Endothelial cell (in vitro differentiated cells): ENCODE measurements at regions not wholly inside any gene's neighbourhood (a gene's known extent, or its start where the extent isn't known, plus 50 kb on each side); places are given as distances from the start of the nearest gene placed in this dataset.

Experiments
- DNase-seq: peaks from one replicate; pipeline ENCODE4 v3.0.0; 2021; ENCODE audit warnings: low spot score
- H3K27ac Mint-ChIP-seq: one replicate; pipeline ENCODE4 v1.8.0; 2021; ENCODE audit warnings: mixed read lengths, inconsistent platforms; ENCODE audit not compliant: unreplicated experiment
- H3K27me3 Mint-ChIP-seq: one replicate; pipeline ENCODE4 v1.8.0; 2021; ENCODE audit warnings: mild to moderate bottlenecking, moderate library complexity, mixed read lengths, inconsistent platforms; ENCODE audit not compliant: unreplicated experiment
- H3K36me3 Mint-ChIP-seq: one replicate; pipeline ENCODE4 v1.8.0; 2021; ENCODE audit warnings: mild to moderate bottlenecking, low read depth, mixed read lengths, inconsistent platforms; ENCODE audit not compliant: unreplicated experiment
- H3K4me1 Mint-ChIP-seq: one replicate; pipeline ENCODE4 v1.8.0; 2021; ENCODE audit warnings: mild to moderate bottlenecking, mixed read lengths, inconsistent platforms; ENCODE audit not compliant: unreplicated experiment
- H3K4me3 Mint-ChIP-seq: one replicate; pipeline ENCODE4 v1.8.0; 2021; ENCODE audit warnings: mild to moderate bottlenecking, mixed read lengths, inconsistent platforms; ENCODE audit not compliant: unreplicated experiment
- H3K9me3 Mint-ChIP-seq: one replicate; pipeline ENCODE4 v1.8.0; 2021; ENCODE audit warnings: mixed read lengths, inconsistent platforms; ENCODE audit not compliant: unreplicated experiment
- TF ChIP-seq, protein P1 (sequence below): fragments of 200-600 bp; sonication (generic); IDR thresholded peaks from one replicate; pipeline ENCODE4 v1.5.0; 2021; ENCODE audit warnings: antibody characterized with exemption; ENCODE audit not compliant: unreplicated experiment

DNA sequence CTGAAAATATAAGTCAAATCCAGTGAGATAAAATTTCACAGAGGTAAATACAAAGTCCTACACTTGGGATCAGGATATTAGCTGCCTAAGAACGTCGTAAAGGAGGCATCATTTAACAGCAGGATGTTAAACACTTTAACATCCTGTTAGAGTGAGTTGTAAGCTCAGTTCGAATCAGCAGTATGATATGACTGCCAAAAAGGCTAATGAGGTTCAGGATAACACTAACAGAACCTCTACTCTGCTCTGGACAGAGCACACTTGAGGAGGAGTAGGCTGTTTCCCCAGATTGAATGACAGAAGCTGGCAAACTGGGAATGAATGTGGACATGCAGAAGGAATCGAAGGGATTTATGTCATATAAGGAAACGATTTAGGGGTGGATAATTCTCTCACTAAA lies 227.1 kb upstream of the CD96 start:
- Mint-ChIP-seq H3K36me3 (no peaks in the 10 kb centered on the region), H3K4me1 (peaks cover 18% of the 10 kb centered on the region), H3K27ac (no peak overlapping the region), H3K4me3 (no peak overlapping the region), H3K27me3 (no peaks in the 10 kb centered on the region), H3K9me3 (no peaks in the 10 kb centered on the region)
- DNase-seq = no peak
- TF ChIP-seq, protein P1, sequence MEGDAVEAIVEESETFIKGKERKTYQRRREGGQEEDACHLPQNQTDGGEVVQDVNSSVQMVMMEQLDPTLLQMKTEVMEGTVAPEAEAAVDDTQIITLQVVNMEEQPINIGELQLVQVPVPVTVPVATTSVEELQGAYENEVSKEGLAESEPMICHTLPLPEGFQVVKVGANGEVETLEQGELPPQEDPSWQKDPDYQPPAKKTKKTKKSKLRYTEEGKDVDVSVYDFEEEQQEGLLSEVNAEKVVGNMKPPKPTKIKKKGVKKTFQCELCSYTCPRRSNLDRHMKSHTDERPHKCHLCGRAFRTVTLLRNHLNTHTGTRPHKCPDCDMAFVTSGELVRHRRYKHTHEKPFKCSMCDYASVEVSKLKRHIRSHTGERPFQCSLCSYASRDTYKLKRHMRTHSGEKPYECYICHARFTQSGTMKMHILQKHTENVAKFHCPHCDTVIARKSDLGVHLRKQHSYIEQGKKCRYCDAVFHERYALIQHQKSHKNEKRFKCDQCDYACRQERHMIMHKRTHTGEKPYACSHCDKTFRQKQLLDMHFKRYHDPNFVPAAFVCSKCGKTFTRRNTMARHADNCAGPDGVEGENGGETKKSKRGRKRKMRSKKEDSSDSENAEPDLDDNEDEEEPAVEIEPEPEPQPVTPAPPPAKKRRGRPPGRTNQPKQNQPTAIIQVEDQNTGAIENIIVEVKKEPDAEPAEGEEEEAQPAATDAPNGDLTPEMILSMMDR = no peak

DNA sequence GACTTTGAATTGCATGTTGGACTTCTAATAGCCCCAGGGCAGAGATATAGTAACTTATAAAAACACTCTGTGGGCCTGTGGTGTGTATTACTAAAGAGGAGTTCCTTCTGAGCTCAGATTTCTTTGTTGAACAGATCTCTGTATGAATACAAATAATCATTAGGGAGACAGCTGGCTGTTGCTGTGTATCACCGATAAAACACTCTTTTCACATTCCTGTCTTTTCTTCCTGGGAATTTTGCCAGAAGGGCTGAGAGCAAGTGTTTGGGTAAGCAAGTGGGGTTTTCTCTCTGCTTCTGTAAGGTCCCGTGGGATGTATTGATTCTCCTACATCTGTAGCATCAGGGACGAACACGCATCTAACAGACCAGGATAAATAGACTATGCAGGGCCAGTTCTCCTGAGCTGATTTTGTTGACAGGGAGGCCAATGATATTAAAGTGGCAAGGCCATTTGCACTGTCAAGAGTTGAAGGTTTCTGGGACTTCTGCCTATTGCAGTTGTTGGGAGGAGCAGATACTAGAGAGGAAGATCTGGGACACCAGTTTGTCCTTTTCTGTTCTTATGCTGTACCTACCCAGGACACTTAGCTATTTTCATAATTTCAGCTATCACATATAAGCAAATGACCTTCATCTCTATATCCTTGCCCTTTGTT lies 225.9 kb upstream of the CD96 start:
- no peak for DNase-seq
- Mint-ChIP-seq H3K27ac (no peak overlapping the region), H3K9me3 (no peaks in the 10 kb centered on the region), H3K36me3 (no peaks in the 10 kb centered on the region), H3K4me1 (peaks cover 12% of the 10 kb centered on the region), H3K27me3 (no peaks in the 10 kb centered on the region), H3K4me3 (no peak overlapping the region)
- TF ChIP-seq, protein P1 = no peak

DNA sequence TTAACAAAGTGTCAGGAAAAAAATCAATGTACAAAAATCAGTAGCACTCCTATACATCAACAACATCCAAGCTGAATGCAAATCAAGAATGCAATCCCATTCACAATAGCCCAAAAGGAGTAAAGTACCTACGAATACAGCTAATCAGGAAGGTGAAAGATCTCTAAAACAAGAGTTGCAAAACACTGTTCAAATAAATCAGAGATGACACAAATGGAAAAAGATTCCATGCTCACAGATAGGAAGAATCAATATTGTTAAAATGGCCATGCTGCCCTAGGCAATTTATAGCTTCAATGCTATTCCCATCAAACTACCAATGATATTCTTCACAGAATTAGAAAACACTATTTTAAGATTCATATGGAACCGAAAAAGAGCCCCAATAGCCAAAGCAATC lies 223.7 kb upstream of the CD96 start:
- Mint-ChIP-seq H3K36me3 (no peaks in the 10 kb centered on the region), H3K4me3 (no peak overlapping the region), H3K4me1 (peaks cover 9% of the 10 kb centered on the region), H3K27me3 (no peaks in the 10 kb centered on the region), H3K27ac (no peak overlapping the region), H3K9me3 (no peaks in the 10 kb centered on the region)
- DNase-seq = no peak
- TF ChIP-seq, protein P1 = no peak

DNA sequence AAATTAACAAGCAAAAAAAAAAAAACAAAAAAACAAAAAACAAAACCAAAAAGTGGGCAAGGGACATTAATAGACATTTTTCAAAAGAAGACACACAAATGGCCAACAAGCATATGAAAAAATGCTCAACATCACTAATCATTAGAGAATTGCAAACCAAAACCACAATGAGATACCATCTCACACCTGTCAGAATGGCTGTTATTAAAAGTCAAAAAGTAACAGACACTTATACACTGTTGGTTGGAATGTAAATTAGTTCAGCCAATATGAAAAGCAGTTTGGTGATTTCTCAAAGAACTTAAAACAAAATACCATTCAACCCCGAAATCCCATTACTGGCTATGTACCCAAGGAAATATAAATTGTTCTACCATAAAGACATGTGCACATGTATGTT lies 222.4 kb upstream of the CD96 start:
- Mint-ChIP-seq H3K4me3 (no peak overlapping the region), H3K27ac (no peak overlapping the region), H3K36me3 (no peaks in the 10 kb centered on the region), H3K27me3 (no peaks in the 10 kb centered on the region), H3K9me3 (no peaks in the 10 kb centered on the region), H3K4me1 (peaks cover 15% of the 10 kb centered on the region)
- TF ChIP-seq, protein P1 = no peak
- DNase-seq = no peak

DNA sequence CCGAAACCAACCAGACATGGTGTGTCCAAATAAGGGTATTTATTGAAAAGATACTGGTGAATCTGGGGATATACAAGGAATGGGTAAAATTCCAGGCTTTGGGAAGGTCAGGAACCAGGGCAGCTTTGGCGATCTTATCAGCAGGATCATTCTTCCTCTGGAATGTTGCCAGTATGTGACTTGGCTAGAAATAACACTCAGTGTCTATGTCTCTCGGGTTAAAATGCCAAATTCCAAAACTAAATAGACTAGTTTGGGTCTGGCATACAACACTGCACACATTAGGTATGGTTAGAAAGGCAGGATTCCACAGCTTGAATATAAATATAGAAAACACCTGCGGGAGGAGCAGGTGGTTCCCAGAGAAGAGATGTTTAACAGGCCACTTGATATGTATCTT lies 220.2 kb upstream of the CD96 start:
- Mint-ChIP-seq H3K9me3 (no peaks in the 10 kb centered on the region), H3K36me3 (no peaks in the 10 kb centered on the region), H3K27ac (peak overlapping the region; percentile 54), H3K27me3 (no peaks in the 10 kb centered on the region), H3K4me3 (no peak overlapping the region), H3K4me1 (peaks cover 18% of the 10 kb centered on the region)
- TF ChIP-seq, protein P1 = no peak
- no peak for DNase-seq
